ENCODE measurements at regions not wholly inside any gene's neighbourhood (a gene's known extent, or its start where the extent isn't known, plus 50 kb on each side); places are given as distances from the start of the nearest gene placed in this dataset.

DNA sequence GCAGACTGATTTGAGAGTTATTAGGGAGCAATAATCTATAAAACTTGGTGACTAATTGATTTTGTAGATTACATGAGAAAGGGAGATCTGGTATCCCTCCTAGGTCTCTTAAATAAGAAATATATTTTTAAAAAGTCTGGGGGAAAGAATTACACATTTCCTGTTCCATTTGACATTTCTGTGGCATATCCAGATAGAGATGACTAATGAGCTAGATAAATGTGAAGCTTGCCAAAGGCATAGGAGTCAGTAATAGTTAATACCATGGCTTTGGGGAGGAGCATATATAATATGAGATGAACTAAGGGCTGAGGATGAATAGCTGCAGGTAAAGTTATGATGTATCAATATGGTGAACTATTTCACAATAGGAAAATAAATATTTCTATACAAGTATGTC, 663.7 kb downstream of the PTPRC start:
- intact Hi-C loops (cut with DNase I; ENCODE audit: low total_unique reads), result no loop called here
- no peak for TF ChIP-seq CTCF (IDR thresholded peaks at IDR 0.05)
- H3K27ac ChIP-seq, result no peak overlapping the region
- H3K4me3 ChIP-seq, result no peak overlapping the region
- no peak for DNase-seq
- no peaks in the 10 kb centered on the region for H3K36me3 ChIP-seq
- H3K27me3 ChIP-seq, result no peaks in the 10 kb centered on the region
- no peaks in the 10 kb centered on the region for H3K4me1 ChIP-seq
- H3K9me3 ChIP-seq, result no peaks in the 10 kb centered on the region

DNA sequence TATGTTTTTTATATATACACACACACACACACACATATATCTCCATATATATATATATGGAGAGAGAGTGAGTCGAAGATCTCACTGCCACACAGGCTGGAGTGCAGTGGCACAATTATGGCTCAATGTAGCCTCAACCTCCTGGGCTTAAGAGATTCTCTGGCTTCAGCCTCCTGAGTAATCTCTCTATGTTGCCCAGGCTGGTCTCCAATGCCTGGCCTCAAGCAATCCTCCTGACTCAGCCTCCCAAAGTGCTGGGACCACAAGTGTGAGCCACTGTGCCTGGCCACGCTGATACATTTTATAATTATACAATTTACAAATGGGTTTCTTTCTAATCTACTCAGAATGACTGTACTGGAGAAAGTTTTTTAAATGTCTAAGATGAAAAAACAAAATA, 664.2 kb downstream of the PTPRC start:
- no peak for DNase-seq
- Histone ChIP-seq H3K9me3 (no peaks in the 10 kb centered on the region), H3K27ac (no peak overlapping the region), H3K4me1 (no peaks in the 10 kb centered on the region), H3K36me3 (no peaks in the 10 kb centered on the region), H3K27me3 (no peaks in the 10 kb centered on the region), H3K4me3 (no peak overlapping the region)
- TF ChIP-seq CTCF (IDR thresholded peaks at IDR 0.05), result no peak
- intact Hi-C loops (cut with DNase I; ENCODE audit: low total_unique reads), result no loop called here

- Histone ChIP-seq H3K9me3 (no peaks in the 10 kb centered on the region), H3K27me3 (no peaks in the 10 kb centered on the region), H3K4me3 (no peak overlapping the region), H3K27ac (no peak overlapping the region), H3K4me1 (no peaks in the 10 kb centered on the region), H3K36me3 (no peaks in the 10 kb centered on the region)
- intact Hi-C loops (cut with DNase I; ENCODE audit: low total_unique reads), result no loop called here
- no peak for DNase-seq
- no peak for TF ChIP-seq CTCF (IDR thresholded peaks at IDR 0.05)
Measured at GRCh38 chr1:199305053-199305452, 666.2 kb downstream of the PTPRC start.

- no peak for DNase-seq
Measured at GRCh38 chr1:199307496-199308264, 668.8 kb downstream of the PTPRC start.

GRCh38 chr1:199308349-199308846, 669.6 kb downstream of the PTPRC start:
- H3K4me1 ChIP-seq, result no peaks in the 10 kb centered on the region
- intact Hi-C loops (cut with DNase I; ENCODE audit: low total_unique reads), result no loop called here

More at GRCh38 chr1:199307496-199308264, 668.8 kb downstream of the PTPRC start:
- TF ChIP-seq CTCF (IDR thresholded peaks at IDR 0.05), result no peak
- Histone ChIP-seq H3K27me3 (no peaks in the 10 kb centered on the region), H3K4me1 (no peaks in the 10 kb centered on the region), H3K36me3 (no peaks in the 10 kb centered on the region), H3K27ac (no peak overlapping the region), H3K9me3 (no peaks in the 10 kb centered on the region), H3K4me3 (no peak overlapping the region)
- intact Hi-C loops (cut with DNase I; ENCODE audit: low total_unique reads), result no loop called here

More at GRCh38 chr1:199308349-199308846, 669.6 kb downstream of the PTPRC start:
- TF ChIP-seq CTCF (IDR thresholded peaks at IDR 0.05), result no peak
- Histone ChIP-seq H3K4me3 (no peak overlapping the region), H3K27ac (no peak overlapping the region), H3K27me3 (no peaks in the 10 kb centered on the region), H3K36me3 (no peaks in the 10 kb centered on the region), H3K9me3 (no peaks in the 10 kb centered on the region)
- no peak for DNase-seq

All from tibial artery (tissue), 4 donors.